SHP77 treated with DMSO at 0.1 percent for 48 hours (cell line): ENCODE measurements at regions not wholly inside any gene's neighbourhood (a gene's known extent, or its start where the extent isn't known, plus 50 kb on each side); places are given as distances from the start of the nearest gene placed in this dataset.

ENCODE experiments used
- DNase-seq: peaks from one replicate; lab custom pipeline; 2025; lab: John Stamatoyannopoulos, UW

DNA sequence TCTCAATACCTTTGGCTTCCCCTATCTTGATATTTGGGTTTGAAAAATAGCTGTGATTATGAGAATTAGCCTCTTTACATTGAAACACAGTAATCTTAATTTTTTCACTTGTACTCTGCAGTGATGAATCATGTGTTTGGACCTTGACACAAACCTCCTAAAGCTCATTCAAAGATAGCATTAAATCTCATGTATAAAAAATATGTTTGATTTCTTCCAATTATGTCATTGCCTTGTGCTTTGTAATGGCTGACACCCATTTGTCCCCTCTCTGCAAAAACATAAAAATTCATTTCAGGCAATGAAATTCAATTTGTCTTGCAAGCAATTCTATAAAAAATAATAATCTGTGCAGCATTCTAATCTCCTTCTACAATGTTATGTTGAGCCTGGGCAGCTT, 422.4 kb upstream of the BOD1L1 start:
- DNase-seq = no peak

DNA sequence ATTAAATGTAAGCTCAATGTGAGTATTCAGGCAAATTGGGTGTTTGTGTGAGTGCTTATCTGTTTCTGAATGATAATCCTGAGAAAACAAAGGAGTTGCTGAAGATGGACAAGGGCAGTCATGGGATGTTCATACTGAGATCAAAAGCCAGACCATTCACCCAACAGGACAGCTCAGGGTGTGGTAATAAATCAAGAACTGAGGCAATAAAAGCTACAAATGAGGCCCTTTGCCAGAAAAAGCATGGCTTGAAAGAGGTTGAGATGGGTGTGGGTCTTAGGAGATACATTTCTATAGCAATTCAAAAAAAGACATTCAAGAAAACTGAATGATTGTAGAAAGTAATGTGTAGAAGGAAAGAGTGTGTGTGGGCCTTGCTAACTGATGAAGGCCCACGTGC, 425.8 kb upstream of the BOD1L1 start:
- no peak for DNase-seq

DNA sequence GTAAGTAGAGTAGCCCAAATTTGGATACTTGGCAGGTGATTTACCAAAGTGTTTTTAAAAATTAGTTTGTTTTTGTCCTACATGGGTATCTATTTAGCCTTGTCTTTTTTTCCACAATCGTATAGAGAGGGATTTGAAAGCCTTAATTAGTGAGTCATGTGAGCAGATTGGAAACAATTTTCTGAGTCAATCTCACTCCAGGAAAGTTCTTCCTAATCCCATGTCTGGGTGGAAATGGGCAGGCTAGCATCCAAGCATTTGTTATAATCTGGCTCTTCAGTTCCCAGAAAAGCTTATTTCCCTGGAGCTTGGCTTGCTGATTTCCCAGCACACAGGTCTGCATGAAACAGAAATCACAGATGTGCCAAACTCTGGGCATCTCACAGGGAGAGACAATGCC, 426.9 kb upstream of the BOD1L1 start:
- DNase-seq = no peak

DNA sequence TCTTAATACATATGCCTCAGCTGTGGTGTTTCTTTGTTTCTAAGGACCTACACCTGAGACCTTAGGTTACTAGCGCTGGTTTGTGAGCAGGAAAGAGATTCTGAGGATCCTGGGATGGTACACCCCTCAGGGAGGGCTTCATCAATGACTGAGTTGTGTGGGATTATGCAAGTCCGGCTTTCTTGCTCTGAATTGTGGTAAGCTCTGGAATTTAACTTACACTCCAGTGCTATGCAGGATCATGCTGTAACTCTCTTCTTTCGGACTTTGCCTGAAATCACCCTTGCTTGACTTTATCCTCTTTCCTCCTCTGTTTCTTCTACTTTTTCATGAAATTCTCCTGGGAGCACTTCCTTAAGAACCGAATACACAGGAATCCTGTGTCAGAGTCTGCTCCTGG, 431.5 kb upstream of the BOD1L1 start:
- DNase-seq = no peak

DNA sequence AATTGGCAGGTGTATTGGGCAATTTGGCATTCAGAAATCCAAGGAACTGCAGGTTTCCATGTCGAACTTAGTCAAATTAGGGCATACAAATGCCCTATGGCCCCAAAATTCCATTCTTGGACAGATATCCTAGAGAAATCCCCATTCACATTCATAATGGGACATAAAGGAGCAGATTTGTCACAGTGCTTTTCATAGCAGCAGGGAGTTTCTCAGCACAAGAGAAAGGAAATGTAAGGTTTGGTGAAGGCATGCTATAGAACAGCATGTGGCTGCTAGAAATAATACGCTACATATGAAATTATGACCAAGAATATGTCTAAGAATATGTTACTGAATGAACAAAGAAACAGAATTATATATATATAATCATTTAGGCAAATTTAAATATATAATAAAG, 437.5 kb upstream of the BOD1L1 start:
- no peak for DNase-seq

DNA sequence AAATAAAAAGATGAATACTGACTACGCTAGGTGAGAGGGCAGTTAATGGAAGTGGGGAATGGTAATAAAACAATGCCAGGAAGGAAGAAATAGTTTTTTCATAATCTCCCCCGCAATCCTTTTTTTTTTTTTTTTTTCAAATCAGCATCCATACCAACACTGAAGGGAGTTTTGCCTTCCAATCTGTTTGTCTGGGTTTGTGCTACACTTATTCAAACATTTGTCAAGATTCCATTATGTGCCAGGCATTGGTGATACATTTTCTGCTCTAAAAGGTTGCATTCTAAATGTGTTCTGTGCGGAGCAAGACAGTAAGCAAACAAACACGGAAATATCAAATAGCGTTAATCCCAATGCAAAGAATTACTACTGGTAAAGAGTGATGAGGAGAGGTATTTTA, 437.9 kb upstream of the BOD1L1 start:
- DNase-seq = no peak

DNA sequence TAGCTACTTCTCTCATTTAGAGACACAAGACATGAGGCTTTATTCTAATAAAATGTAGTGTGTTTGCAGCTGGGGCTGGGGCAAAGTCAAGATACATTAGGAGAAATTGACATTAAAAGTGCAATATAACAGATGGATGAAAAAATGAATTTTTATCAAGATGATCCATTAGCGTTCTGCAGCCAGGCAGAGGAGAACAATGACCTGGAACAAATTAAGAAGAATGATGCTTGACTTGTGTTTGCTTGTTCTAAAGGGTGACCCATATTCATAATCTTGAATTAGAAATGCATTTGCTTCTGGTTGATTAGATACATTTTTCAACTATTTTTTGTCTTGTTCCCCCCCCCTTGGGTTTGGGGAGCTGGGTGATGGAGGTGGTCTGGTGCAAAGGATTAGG, 439.5 kb upstream of the BOD1L1 start:
- no peak for DNase-seq

DNA sequence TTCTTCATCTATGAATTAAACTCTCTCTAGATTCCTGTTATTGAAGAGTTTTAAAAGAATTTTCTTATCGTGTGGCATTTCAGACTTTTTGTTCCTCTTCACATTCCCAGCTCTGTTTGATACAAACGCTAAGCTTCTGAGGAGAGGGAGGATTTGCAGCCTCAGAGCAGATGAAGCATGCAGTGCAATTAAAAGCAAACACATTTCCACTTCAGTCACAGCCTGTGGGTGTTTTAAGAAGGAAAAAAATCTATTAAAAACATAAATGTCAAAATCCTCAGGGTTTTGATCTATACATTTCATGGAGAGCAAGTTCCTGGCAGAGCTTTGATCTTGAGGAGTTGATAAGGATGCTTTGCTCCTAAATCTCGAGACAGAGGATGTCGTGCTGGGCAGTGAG, 442.4 kb upstream of the BOD1L1 start:
- no peak for DNase-seq

DNA sequence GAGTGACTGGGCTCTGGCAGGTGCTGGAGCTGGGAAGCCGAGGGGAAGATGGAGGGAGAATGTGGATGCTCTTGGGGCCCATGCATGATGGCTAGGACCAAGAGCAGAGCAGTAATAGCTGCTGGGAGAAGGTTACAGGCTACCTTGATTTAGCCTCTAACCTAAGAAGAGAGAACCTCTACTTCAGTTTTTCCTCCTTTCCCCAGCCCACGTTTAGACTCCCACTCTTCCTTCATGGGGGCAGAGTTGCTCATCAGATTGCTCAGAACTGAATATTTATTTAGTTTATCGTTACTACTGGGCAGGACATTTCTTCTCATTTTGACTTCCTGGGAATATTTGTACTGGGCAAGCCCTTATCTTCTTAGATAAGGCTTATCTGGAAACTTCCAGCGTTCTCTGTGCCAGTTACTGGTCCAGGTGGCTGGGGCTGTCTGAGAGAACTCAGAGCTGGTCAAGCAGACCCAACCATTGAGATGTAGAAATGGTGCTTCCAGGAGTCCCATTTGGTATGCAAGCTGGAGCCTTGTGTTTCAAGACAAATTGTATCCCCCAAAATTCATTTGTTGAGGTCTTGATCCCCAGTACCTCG, 442.9 kb upstream of the BOD1L1 start:
- DNase-seq = no peak

DNA sequence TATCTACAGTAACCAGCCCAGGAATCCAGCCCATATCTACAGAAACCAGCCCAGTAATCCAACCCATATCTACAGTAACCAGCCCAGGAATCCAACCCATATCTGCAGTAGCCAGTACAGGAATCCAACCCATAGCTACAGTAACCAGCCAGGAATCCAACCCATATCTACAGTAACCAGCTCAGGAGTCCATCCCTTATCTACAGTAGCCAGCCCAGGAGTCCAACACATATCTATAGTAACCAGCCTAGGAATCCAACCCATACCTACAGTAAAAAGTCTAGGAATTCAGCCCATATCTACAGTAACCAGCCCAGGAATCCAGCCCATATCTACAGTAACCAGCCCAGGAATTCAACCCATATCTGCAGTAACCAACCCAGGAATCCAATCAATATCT, 445.0 kb upstream of the BOD1L1 start:
- no peak for DNase-seq

DNA sequence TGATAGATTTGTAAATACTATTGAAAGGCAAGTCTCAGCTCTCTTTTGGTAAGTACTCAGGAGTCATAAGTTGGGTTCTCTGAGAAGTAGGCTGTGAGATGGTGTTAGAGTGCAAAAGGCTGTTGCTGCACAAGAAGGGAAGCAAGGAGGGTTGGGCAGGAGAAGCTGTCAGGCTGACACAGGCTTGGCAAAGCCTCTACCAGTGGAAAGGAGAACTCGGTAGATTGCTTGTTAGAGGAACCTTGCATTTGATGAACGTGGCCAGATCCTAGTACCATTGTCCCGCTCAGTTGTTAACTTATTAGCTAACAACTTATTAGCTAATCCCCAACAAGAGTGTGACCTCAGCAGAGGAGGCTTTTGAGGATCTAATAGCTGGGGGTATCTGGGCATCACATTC, 449.3 kb upstream of the BOD1L1 start:
- no peak for DNase-seq

DNA sequence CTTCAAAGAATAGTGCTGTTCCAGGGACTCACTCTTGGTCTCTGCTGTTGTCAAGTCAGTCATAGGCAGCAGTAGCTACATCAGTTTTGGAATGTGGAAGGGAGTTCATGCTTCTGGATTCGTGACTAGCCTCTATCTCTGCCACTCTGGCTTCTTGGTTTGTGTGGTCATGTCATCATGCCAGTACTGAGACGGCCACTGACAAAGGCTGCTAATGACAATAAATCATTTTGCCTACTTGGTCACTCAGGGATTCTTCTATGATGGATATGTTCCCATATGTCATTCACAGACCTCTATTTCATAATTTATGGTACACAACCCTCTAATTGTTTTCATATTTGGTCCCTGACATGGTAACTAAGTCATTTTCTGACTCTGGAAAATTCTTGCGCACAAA, 450.8 kb upstream of the BOD1L1 start:
- no peak for DNase-seq

DNA sequence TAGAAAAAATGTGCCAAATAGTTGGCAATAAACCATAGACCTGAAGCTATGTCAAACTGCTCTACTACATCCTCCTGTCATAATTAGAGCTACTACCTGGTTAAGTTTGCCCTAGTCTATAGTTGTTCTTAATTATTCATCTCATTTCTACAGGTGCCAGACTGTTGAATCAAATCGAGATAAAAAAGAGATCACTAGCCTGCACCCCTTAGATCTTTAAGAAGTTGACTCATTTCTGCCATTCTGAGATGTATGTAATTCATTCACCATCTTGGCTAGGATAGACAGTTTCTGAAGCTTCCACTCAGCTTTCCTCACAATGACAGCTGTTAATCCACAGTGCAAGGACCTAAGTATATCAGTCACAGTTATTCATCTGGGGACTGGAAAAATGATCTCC, 452.1 kb upstream of the BOD1L1 start:
- DNase-seq = no peak

DNA sequence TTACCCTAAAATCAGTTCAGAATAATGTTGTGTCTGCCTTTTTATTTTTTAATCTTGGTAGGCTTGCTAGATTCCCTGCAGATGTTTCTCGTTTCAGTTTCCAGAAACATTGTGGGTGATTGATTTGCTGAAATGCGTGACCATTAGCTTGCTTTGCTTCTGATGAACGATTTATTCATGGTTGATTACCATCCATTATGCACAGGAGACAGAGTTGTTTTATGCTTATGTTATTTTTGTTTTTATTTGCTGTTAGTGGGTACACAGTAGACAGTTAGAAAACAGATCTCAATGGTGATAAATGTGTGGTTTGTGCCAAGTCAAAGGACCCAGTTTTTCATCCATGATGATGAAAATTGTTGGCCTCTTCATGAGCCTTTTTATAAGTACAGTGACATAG, 455.6 kb upstream of the BOD1L1 start:
- DNase-seq = no peak

DNA sequence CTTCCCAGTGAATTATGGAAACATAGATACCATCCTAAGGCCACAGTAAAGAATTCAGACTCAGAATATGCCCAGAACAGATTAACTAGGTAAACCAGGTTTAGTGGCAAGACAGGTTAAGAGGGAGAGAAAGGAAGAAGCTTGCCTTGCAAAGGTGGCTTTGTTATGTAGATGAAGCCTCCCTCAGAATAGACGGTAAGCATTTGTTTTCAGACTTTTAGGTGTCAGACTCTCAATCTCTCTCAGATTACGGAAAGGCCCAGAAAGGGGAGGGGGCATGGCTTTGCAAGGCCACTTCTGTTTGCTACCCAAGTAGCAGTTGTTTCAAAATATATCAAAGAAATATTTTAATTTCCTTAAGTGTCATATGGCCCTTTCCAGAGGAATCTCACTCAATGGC, 457.1 kb upstream of the BOD1L1 start:
- DNase-seq = no peak

DNA sequence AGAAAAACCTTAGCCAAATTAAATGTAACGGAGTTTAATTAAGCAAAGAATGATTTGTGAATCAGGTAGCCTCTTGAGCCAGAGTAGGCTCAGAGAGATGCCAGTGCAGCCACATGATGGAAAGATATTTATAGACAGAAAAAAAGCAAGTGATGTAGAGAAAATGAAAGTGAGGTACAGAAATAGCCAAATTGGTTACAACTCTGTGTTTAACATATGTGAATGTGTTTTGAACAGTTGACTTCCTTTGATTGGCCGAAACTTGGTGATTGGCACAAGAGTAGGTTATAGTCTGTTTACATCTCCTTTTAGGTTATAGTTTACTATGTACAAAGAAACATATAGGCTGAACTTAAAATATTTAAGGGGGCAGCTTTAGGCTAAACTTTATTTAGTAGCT, 459.9 kb upstream of the BOD1L1 start:
- no peak for DNase-seq

DNA sequence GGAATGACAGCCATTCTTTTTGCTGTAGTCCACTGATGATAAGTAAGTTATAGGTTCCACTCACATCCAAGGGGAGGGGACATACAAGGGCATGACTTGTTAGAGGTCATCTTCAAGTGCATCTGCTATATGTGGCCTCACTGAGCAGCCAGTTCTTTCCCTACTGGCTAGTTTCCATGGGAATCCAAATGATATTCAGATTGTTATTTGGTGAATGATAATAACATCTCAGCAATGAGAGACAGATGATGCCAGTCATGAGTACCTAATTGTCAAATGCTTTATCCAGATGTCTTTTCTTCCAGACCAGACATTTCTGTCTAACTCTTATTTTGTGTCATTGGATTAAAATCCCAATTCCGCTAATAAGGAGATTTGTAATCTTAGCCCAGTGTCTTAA, 460.4 kb upstream of the BOD1L1 start:
- no peak for DNase-seq

DNA sequence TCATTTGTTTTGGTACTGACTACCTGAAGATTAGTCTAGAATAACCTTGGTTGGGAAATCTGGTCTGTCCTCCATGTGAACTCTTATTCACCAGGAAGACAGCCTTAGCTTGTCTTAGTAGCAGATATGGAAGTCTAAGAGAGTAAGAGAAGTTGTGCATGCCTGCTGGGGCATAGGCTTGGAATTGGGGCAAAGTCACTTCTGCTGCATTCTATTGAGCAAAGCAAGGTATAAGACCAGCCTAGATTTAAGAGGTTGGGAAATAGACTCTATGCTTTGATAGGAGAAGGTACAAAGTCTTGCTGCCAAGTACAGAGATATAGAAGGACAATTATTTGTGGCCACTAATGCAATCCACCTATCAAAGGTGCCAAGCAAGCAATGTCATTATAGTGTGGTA, 464.0 kb upstream of the BOD1L1 start:
- no peak for DNase-seq

DNA sequence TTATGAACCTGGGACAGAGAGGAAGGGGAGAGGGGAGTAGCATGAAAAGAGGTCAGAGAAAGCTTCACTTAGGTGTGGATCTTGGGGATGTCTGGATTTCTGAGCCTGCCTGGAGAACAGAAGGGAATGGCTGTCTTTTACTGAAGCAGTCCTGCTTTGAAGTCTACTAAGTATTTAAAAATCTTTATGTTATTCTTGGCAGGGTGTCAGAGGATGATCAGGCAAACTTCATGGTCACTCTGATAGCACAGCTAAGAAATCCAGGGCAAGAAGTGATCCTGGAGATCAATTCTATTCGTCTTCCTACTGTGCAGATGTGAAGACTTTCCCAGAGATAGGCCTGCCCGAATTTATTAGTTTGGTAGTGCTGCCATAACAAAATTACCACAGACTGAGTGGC, 464.4 kb upstream of the BOD1L1 start:
- no peak for DNase-seq

DNA sequence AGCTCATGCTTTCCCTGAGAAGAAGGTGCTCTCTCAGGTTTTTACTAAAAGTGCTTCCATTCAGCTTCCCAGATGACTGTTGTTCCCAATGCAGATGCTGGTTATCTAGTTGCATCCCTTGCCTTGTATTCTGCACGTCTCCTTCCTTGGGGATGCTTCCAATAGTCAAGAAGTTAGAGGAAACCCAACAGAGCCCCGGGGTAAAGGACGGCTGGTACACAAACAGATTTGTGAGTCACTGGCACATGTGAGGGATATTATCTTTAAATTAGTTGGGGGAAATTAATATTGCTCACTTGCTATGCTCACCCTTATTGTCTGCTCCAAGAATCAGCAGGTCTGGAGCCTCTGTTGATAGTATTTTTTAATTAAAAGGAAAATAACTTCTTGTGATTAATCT, 465.2 kb upstream of the BOD1L1 start:
- no peak for DNase-seq

DNA sequence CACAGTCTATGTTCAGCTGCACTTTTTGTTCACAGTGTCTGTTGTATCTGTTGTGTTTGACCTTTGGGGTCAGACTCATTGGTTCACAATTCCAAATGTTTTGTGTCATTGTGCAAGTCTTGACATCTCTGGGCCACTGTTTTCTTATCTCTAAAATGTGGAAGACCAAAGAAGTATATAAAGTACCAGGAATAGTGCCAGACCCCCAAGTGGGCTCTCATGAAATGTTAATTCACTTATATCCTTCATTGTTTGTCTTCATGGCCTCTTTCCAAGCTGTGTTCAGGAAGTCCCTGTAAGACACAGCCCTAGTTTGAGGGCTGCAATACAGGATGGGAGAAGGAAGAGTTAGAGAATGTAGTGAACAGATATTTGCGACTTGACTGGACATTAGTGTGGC, 468.3 kb upstream of the BOD1L1 start:
- DNase-seq = no peak

DNA sequence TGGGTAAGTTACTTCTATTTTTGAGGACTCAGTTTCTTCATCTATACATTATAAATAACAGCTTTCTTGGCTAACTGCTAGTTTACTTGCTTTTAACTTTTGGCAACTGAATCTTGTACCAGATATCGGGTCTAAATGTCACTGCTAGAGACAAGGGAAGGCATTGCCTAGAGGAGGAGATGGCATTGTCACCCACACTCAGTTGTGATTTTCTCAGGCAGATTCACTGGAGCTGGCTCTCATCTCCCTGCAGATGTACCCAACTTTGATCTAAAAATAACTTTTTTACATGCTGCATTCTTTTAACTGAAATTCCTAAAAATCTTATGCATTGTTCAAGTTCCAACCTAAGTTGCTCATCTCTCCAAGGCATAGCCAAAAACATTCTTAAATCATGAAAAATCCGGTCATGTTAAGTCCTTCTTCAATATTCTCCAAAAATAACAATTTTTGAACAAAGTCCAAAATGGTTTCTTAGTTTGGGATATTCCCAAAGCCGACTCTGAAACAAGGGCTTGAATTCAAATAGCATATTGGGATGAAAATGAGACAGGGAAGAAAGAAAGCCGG, 469.0 kb upstream of the BOD1L1 start:
- DNase-seq = no peak

DNA sequence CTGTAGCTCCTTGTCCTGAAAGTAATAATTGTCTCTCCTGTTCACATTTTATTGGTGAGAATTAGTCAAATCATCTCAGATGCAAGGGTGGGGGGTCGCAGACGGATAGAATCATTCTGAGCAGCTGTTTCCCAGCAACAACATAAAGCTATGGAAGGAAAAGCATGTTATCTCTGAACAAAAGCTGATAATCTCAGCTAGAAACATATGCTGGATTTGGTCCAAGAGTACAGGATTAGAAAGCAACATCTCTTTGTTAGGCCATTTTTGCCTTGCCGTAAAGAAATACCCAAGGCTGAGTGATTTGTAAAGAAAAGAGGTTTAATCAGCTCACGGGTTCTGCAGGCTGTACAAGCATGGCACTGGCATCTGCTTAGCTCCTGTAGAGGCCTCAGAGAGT, 472.8 kb upstream of the BOD1L1 start:
- DNase-seq = no peak

DNA sequence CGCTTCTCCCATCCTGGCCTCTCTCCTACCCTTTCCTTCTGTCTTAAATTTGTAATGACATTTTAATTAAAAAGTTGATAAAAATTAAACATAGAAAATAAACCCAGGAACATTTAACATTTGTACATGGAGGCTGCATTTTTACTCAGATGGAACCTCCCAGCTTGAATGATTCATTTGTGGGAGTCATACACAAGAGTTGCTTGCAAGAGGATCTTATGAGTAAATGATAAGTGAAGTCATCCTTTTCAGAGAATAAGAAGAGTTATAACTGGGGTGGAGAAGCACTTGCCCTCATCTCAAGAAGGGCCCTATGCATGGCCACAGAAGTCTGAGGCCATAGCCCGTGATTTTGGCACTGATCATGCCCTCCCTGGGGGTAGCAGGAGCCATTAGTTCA, 482.9 kb upstream of the BOD1L1 start:
- no peak for DNase-seq

DNA sequence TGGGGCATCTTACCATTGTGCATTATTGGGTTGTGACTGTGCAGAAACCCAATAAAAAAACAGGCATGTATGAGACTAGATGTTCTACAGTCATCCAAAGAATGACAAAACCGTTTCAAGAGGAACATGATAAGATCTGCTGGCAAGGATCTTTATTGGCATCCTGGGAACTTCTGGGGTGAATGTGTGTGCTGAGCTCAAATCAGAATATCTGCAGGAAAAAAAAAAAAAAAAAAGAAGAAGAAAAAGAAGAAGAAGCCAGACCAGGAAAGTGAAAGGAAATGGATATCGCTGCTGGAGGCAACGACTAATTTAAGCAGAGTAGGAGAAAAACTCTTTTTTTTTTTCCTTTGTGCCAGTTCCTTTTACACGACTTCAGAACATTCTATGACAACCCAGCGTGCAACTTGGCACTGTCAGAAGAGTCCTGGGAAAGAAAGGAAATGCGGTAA, 484.2 kb upstream of the BOD1L1 start:
- no peak for DNase-seq
